D721Med (cell line): ENCODE measurements at regions not wholly inside any gene's neighbourhood (a gene's known extent, or its start where the extent isn't known, plus 50 kb on each side); places are given as distances from the start of the nearest gene placed in this dataset.

Experiments
- DNase-seq: peaks from one replicate; pipeline ENCODE4 v3.0.0; 2011; ENCODE audit warnings: low spot score; ENCODE audit not compliant: insufficient read length
- FAIRE-seq: peaks from 2 replicates; lab custom pipeline; 2011; peaks lifted over from hg19 to GRCh38; lab: Jason Lieb, UNC
- TF ChIP-seq, protein P1 (sequence below): IDR thresholded peaks from 2 replicates; pipeline ENCODE4 v1.5.1; 2012; ENCODE audit warnings: mild to moderate bottlenecking, control low read depth; ENCODE audit not compliant: insufficient read depth; ENCODE audit errors: missing control alignments

GRCh38 chr20:20829681-20830080, 117.2 kb upstream of the RALGAPA2 start:
- FAIRE-seq (no peak), DNase-seq (no peak)
- TF ChIP-seq, protein P1, sequence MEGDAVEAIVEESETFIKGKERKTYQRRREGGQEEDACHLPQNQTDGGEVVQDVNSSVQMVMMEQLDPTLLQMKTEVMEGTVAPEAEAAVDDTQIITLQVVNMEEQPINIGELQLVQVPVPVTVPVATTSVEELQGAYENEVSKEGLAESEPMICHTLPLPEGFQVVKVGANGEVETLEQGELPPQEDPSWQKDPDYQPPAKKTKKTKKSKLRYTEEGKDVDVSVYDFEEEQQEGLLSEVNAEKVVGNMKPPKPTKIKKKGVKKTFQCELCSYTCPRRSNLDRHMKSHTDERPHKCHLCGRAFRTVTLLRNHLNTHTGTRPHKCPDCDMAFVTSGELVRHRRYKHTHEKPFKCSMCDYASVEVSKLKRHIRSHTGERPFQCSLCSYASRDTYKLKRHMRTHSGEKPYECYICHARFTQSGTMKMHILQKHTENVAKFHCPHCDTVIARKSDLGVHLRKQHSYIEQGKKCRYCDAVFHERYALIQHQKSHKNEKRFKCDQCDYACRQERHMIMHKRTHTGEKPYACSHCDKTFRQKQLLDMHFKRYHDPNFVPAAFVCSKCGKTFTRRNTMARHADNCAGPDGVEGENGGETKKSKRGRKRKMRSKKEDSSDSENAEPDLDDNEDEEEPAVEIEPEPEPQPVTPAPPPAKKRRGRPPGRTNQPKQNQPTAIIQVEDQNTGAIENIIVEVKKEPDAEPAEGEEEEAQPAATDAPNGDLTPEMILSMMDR, result no peak

DNA sequence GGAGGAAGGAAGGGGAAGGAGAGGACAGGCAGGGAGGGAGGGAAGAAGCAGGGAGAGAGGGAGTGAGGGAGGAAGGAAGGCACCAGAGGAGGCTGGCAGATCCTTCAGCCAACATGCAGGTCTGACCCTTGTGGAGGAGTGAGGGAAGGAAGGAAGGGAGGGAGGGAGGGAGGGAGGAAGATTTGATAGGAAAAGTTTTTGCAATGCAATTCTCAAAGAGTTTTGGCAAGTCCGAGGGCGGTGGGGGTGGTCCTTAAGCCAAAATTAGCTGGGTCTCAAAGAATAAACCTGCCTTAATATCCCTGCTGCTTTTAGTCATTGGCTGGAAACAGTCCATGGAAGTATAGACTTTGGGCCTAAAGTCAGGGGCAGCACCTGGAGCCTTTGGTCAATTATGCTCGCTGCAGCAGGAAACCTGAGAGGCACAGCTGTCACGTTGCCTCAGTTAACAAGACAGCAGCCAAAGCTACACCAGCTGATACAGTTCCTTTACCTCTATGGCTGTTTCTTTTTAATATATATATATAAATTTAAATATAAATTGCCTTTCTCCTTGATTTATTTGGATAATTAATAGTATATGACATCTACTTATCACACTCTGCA, 115.7 kb upstream of the RALGAPA2 start:
- FAIRE-seq, result no peak
- DNase-seq, result no peak
- TF ChIP-seq, protein P1, result no peak

GRCh38 chr20:20824924-20825584, 112.6 kb upstream of the RALGAPA2 start:
- TF ChIP-seq, protein P1, result peak; percentile 83
- no peak for FAIRE-seq
- DNase-seq, result peak; percentile 33

DNA sequence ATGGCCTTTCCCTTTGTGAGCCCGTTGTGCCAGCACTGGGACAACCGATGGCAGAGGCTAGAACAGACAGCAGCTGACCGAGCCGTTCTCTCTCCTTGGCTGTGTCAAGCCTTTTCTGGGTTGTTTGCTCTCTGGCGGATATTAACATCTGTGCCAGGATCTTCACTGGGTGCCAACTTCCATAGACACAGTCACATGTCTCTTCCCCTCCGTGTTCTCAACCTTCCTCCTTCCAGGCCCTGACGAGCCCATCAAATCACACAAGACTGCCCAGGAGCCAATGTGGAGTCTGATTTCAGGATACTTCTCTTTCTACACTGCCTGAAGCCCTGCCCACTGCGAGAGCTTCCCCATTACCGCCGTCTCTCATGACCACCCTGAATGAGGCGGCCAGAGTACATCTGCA, 111.0 kb upstream of the RALGAPA2 start:
- no peak for FAIRE-seq

GRCh38 chr20:20821484-20822260, 109.2 kb upstream of the RALGAPA2 start:
- no peak for DNase-seq
- no peak for FAIRE-seq
- TF ChIP-seq, protein P1, result no peak

More for the DNA sequence above, 111.0 kb upstream of the RALGAPA2 start:
- TF ChIP-seq, protein P1, result no peak
- no peak for DNase-seq

DNA sequence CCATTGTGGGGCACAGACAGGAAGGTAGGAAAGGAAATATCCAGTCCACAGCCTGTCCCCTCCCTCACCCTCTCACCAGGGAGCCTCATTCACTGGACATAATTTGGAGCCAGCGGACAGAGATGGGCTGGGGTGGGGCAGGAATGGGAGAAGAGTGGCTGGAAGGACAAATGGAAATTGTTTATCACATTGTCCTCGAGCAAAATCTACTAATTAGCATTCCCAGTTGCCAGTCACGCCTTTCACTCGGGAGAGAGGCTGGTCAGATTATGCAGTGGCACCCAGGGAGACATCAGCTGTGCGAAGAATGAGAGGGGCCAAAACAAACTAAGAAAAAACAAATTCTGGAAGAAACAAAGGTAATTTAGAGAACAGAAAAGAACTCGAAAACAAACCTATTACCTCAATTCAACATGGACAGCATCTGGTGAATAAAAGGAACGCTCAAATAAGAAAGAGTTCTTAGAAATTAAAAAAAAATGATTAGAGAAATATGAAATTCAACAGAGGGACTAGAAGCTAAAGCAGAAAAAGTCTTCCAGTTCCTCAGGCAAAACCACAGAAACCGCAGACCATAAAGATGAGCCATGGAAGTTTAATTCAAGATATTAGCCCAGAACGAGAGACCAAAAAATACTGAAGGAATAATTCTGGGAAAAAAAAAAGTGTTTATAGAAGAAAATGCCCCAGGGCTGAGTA, 108.5 kb upstream of the RALGAPA2 start:
- FAIRE-seq (no peak), DNase-seq (no peak)

More for the DNA sequence above, 108.5 kb upstream of the RALGAPA2 start:
- TF ChIP-seq, protein P1, result no peak
